SHP77 (cell line): ENCODE measurements at regions not wholly inside any gene's neighbourhood (a gene's known extent, or its start where the extent isn't known, plus 50 kb on each side); places are given as distances from the start of the nearest gene placed in this dataset.
"Not testable (repeated sequence)": the region's sequence is repeated elsewhere in the genome, so short reads cannot be mapped to it uniquely, and the experiment has no call there.

Experiments
- DNase-seq, 2 experiments: peaks; one replicate each; lab custom pipeline; 2025; lab: John Stamatoyannopoulos, UW

DNA sequence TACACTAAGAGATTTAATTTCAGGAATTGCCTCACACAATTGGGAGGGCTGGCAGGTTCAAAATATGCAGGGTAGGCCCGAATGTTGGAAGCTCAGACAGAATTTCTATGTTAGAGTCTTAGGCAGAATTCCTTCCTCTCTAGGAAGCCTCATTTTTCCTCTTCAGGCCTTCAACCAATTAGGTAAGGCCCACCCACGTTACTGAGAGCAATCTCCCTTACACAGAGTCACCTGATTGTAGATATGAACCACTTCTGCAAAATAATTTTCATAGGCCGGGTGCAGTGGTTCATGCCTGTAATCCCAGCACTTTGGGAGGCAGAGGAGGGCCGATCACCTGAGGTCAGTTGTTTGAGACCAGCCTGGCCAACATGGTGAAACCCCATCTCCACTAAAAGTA is 50.2 kb upstream of the HIVEP1 start:
- DNase-seq = no peak

DNA sequence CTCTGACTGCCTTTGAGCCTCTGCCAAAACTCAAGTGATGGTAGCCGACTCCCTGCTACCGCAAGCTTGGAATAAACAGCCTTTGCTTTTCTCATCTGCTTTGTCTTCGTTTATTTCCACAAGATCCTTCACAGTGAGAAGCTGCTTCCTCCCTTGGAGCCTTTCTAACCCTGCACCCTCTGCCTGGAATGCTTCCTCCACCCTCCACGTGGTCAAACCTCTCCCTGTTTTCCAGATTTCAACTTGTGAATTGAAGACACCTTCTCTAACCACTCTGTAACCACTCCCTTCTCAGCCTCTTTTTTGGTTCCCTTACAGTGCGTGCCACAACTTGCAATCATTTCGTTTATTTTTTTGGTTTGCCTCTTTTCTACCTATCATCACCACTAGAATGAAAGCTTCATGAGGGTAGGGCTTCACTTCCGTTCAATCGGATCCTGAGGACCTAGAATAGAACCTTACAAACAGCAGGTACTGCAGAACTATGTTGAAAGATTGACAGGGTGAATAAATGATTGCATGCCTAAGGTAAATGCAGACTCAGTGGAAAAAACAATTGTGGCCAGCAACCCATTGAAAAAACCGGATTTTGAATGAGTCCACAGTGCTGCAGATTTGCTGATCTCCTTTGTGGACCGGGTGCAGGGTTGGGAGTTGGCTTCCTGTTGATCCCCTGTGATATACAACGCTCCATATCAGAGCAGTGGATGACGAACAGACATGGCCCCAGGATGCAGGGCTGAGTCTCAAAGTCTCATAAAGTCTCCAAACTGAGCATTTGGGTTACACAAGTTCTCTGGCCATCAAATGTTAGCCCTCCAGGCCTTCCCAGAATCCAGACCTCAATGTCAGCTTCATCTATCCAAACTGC is 51.0 kb upstream of the HIVEP1 start:
- DNase-seq = no peak

DNA sequence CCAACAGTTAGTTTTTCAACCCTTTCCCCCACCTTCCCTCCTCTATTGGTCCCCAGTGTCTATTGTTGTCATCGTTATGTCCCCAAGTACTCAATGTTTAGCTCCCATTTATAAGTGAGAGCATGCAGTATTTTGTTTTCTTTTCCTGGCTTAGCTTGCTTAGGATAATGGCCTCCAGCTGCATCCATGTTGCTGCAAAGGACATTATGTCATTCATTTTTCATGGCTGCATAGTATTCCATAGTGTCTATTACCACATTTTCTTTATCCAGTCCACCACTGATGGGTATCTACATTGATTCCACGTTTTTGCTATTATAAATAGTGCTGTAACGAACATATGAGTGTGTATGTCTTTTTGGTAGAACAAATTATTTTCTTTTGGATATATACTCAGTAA is 55.3 kb upstream of the HIVEP1 start:
- DNase-seq = no peak

DNA sequence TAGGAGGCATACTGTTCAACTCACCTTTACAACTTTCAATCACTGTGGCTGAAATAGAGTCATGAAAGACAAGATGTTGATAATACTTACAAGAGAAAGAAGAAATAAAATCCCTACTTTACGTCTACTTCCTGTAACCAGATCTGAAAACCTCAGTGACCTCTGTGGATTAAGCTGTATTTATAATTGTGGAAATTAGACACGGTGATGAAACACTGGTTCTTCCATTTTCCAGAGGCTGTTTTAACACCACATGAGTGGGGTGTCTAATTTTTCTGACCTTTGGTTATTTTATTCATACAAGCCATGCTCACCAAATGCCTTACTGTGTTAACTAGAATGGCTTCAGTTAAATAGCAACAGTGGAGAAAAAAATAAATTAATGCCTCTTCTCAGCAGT is 58.5 kb upstream of the HIVEP1 start:
- DNase-seq = no peak

DNA sequence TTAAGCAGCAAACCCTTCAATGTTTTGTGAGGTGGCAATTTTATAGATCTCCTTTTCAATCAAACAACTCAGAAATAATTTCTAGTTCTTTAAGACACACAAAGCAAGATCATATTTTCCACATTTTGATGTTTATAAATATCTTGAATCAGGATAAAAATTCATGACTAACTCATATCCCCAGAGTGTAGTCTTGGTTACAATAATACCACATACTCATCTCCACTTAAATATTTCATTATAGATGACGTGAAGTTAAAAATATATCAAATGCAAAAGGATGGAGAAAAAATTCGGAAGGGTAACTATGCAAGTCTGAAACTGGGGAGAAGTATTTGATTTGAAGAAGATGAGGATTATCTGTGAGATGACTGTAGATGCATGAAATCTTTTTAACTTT is 59.8 kb upstream of the HIVEP1 start:
- DNase-seq = no peak

DNA sequence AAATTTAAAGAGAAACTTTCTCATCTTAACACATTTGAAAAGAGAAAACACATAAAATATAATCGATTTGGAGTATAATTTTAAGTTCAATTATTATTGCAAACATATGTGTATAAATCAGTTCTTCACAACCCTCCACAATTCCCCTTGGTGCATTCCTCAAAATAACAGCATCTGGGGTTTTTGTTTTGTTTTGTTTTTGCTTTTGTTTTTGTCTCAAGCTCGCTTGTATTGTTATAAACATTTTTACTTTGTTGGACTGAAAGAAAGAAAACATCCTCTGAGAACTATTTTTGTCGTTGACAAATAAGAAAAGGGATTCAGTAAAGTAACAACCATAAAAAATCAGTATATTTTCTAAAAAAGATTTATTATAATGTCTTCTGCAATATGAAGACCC is 60.2 kb upstream of the HIVEP1 start:
- DNase-seq = no peak

DNA sequence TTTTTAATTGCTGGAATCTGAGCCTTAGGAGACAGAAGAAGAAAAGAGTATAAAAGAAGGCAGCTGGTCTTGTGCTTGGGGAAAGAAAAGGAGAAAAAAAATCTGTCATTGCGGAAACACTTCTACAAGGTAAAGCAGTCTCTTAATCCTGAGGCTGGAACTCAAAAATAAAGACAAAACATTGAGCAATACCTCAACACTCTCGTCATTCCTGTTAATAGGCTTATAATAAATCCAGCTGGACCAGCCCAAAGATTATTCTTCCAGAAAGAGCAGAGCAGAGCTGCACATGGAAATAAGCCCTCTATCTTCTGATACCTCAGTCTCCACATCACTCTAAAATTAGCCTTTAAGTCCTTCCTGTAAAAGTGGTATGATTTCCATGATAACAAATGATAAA is 62.0 kb upstream of the HIVEP1 start:
- DNase-seq = no peak

DNA sequence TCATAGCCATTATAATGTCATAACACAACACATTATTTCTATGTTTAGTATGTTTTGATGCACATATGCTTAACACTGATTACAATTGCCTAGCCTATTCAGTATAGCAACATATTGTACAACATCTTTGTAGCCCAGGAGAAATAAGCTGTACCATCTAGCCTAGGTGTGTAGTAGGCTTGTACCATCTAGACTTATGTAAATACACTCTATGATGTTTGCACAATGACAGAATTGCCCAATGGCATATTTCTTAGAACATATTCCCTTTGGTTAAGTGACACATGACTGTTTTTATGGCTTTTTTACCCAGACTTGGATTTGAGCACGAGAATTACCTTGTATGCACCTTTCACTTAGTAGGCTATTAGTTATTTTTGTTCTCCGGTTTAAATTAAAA is 64.5 kb upstream of the HIVEP1 start:
- DNase-seq = no peak

DNA sequence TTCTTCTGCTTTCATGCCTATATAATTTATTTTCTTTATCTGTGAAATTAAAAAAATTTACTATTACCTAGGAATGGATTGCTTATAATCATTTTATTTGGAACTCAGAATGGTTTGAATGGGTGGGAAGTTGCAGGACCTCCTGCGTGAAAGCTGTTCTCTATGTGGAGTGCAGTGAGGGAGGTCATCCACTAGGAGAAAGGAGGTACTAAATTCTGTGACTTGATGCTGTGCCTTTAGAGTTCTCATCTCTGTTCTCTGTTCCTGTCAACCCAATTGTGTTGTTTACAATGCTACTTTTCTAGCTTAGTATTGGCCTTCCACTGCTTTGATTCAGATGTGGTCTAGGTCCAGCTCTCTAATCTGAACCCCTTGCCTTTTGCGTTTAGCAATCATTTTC is 65.0 kb upstream of the HIVEP1 start:
- no peak for DNase-seq

DNA sequence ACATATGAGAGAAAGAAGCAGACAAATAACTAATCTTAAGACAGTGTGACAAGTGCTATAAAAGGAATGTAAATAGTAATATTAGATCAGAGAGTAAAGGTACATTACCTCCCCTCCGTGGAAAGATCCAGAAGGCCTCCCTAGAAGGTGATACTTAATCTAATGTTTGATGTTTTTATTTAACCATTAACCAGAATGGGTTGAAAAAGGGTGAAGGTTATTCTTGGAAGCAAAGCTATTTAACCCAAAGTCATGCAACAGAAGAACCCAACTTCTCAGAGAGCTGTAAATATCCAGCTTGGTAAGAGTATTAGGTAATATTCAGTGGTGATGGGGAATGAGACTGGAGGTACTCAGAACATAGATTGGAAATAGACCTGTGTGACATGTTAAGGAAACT is 68.0 kb upstream of the HIVEP1 start:
- no peak for DNase-seq

DNA sequence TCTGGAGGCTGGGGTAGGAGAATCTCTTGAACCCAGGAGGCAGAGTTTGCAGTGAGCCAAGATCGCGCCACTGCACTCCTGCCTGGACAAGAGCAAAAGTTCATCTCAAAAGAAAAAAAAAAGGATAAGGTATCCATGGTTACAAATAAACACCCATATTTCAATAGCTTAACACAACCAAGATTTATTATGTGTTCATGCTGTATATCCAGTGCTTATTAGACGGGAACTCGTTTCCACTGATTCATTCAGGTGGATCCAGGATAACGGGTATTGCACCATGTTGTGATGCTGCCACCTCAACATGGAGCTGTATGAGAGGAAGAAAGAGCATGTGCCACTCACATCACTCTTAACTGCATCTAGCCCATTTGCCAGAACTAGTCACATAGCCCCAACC is 69.1 kb upstream of the HIVEP1 start:
- DNase-seq = no peak

DNA sequence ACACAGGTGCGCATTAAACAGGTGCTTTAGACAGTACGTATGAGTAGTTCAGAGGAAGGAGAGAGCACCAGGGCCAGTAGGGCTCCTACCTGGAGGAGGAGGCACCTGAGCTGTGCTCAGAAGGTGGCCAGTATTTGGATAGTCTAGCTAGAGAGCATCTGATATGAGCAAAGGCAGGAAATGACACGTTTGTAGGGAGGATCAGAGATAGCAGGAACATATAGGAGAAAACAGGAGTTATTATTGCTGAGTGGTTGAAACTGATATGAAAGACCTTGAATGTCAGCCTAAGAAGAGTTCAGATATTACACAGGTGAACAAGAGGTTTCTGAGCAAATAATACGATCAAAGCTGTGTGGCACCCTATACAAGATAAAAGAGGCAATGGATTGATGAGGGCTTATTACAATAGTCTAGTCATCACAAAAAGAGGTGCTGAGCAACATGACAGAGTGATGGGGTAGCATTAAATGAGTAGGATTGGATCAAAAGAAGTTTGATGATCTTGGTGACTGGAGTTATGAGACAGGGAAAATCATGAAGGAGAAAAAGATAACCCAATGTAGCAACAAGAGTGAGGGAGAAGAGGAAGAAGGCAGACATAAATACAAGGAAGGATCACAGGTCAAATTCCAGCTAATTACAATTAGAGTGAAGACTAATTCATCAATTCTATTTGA is 69.8 kb upstream of the HIVEP1 start:
- no peak for DNase-seq

DNA sequence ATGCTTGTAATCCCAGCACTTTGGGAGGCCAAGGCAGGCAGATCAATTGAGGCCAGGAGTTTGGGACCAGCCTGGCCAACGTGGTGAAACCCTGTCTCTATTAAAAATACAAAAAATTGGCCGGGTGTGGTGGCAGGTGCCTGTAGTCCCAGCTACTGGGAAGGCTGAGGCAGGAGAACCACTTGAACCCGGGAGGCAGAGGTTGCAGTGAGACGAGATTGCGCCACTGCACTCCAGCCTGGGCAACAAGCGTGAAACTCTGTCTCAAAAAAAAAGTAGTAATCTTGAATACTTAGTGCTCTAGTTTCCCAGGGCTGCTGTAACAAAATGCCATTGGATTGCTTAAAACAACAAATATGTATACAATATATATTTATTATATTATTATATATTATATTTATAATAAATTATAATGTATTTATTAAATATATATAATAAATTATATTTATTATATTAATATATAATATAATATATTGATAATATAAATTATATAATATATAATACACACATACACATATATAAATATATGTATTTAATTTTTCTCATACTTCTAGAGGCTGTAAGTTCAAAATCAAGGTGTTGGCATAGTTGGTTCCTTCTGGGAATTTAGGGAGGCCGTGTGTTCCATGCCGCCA is 71.5 kb upstream of the HIVEP1 start:
- not testable (repeated sequence) for DNase-seq

DNA sequence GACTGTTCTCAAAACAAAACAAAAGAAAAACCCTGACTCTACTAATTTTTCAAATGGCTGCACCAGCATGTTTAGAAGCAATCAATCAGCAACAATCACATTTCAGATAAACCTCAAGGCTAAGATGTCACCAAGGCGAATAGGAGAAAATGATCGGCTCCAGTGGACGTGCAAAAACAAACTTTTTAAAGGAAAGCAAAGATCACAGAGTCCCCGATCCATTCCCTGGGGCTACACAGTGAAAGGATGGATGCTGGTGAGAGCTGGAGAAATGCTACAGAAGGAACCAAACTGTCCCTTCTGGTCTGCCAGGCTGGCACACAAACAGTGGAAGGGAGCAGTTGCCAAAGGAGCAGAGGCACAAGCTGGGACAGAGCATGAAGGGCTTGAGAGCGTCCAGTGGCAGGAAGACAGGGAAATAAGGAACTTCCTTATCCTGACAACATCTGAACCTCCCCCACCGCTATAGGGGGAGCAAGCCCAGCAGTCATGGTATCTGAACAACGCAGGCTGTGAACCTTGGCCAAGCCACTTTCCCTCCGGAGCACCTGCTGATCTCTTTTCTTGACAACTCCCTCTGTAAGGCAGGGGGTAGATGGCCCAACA is 73.7 kb upstream of the HIVEP1 start:
- no peak for DNase-seq

DNA sequence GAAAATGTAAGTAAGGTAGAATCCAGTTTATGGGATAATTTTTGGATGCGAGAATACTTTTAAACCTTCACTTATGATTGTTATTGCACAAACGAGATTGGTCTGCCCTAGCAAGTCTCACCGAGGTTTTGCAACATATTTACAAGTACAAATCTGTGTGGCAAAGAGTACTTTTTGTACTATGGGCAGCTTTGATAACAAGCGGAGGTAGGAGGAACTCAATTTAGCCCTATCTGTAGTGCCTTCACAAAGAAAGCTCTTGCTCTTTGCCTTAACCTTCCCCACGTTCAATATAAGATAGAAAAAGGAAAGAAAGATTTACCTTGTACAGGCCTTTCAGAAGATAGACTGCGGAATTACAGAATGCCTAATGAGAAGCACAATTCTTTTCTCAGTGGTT is 77.5 kb upstream of the HIVEP1 start:
- no peak for DNase-seq

DNA sequence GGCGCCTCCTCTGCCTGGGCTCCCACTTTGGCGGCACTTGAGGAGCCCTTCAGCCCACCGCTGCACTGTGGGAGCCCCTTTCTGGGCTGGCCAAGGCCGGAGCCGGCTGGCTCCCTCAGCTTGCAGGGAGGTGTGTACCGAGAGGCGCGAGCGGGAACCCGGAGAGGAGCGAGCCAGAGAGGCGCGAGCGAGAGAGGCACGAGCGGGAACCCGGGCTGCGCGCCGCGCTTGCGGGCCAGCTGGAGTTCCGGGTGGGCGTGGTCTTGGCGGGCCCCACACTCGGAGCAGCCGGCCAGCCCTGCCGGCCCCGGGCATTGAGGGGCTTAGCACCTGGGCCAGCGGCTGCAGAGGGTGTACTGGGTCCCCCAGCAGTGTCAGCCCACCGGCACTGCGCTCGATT is 79.2 kb upstream of the HIVEP1 start:
- DNase-seq = not testable (repeated sequence)

DNA sequence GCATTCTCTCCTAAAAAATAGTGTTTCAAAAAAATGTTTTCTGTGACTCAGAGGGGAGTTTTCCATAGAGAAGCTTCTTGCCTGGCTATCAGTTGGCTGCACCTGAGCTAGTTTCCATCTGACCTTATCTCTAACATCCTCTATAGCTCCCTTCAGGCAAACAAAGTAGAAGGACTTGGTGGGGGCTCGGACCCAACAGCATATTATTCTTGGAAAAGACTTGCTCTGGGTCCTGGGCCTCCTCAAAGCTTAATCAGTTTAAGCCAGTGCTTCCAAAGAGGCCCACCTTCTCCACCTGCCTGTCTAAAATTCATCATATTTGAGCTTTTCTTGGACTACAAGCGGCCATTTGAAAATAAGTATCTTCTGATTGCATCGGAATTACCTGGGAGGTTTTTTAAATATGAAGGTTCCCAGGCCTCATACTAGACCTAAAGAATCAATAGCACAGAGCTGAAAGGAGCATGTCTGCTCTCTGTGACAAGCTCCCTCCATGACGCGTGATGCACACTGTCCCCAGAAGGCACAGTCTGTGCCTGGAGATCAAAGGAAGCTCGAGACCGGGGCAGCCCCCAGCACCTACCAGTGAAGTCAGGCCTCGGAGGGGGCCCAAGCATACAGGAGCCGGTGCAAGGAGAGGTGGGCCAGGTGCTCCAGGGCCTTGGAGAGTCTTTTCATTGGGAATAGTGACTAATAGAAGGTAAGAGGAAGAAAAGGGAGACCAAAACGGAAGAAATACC is 80.6 kb upstream of the HIVEP1 start:
- DNase-seq = no peak

DNA sequence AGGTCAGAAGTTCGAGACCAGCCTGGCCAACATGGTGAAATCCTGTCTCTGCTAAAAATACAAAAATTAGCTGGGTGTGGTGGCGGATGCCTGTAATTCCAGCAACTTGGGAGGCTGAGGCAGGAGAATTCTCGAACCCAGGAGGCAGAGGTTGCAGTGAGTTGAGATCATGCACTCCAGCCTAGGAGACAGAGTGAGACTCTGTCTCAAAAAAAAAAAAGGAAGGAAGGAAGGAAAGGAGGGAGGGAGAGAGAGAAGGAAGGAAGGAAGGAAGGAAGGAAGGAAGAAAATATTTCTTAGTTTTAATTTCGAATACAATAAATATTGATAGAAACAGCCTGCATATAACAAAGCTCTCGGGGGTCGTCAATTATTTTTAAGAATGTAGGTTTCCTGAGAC is 81.3 kb upstream of the HIVEP1 start:
- DNase-seq = not testable (repeated sequence)

DNA sequence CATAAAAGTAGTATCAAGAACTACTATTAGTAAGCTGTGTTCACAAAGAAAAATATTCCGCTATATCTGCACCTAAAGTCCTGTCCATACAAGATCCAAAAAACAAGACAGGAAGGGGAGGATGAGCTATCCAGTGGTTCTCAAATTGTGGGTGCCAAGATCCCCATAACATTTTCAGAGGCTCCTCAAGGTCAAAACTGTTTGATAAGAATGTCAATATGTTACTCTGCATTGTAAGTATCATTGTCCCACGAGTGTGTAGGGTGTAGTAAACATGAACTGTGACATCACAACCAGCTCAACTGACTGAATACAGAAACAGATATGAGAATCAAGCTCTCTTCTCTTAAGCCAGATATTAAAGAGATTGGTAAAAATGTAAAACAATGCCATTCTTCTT is 81.9 kb upstream of the HIVEP1 start:
- DNase-seq = no peak

DNA sequence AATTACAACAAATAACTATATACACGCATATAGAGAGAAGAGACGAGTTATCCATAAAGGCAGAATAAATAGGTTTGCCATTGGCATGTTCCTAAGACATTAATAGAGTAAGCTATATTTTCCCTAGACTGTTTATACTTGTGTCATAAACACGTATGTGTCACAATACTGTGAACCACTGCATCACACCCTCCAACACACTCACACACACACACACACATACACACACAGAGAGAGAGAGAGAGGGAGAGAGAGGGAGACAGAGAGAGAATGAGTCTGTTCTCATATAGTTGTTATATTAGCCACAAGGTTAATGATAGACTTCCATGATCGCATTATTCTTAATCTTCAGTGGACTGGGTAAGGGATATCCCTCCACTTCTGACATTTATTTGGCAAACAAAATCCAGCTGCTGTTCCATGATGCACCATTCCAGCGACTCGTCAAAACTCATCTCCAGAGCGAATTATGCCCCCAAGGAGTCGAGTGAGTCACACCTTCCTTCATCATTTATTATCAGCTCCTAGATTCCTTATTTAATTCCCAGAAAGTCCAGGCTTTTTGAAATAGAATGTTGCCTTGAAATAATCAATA is 82.8 kb upstream of the HIVEP1 start:
- DNase-seq = no peak

DNA sequence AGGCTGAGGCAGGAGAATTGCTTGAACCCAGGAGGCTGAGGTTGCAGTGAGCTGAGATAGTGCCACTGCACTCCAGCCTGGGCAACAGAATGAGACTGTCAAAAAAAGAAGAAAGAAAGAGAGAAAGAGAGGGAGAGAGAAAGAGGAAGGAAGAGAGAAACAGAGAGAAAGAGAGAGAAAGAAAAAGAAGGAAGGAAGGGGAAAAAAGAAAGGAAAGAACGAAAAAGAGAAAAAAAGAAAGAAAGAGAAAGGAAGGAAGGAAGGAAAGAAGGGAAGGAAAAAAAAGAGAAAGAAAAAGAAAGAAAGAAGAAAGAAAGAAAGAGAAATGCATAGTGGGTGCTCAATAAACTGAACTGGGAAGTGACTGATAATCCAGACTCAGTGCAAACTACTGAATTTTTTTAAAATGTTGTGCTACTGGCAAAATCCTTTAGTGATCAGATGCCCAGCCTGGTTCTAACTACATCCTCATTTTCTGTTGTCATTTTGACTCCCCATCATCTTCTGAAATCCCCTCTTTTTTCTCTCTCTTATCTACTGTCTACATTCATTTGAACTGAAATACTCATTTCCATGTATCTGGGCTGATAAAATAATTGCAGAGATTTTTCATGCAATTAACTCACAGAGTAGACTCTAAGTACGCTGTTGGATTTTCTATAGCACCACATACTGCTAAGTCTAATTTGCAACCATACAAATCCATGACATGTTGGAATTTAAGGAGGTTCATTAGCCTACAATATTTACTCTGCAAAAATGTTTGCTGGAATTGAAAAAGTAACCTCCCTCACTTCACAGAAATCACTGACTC is 85.3 kb upstream of the HIVEP1 start:
- DNase-seq = no peak
